GM12878 (cell line): ENCODE measurements at regions not wholly inside any gene's neighbourhood (a gene's known extent, or its start where the extent isn't known, plus 50 kb on each side); places are given as distances from the start of the nearest gene placed in this dataset.

Experiments
- ATAC-seq: fragments of 200-7000 bp; cut with Tn5 transposase; 3 replicates; pipeline ENCODE4 v1.9.1; 2020; ENCODE audit warnings: mild to moderate bottlenecking, moderate library complexity
- BruUV-seq: library from RNA; stranded (reverse); fragments of 400-500 nt; replicated peaks from 2 replicates; lab custom pipeline; 2021; lab: Mats Ljungman, UMichigan
- CTCF ChIA-PET: fragments of 300-600 bp; sonication (Branson Sonifier 250); formaldehyde crosslinking; extraction: SDS; loops from one replicate; lab custom pipeline; 2021; ENCODE audit warnings: inconsistent platforms; lab: Yijun Ruan, JAX
- POLR2A ChIA-PET: fragments of 350-600 bp; formaldehyde crosslinking; extraction: SDS; loops from one replicate; lab custom pipeline; 2021; ENCODE audit warnings: inconsistent platforms; lab: Charles Lee
- RAD21 ChIA-PET: fragments of 300-600 bp; sonication (Branson Sonifier 250); formaldehyde crosslinking; loops from one replicate; lab custom pipeline; 2023; ENCODE audit warnings: antibody characterized with exemption; ENCODE audit not compliant: unreplicated experiment; lab: Charles Lee
- SMC1A ChIA-PET: fragments of 300-600 bp; sonication (Branson Sonifier 250); formaldehyde crosslinking; loops from one replicate; lab custom pipeline; 2023; ENCODE audit not compliant: unreplicated experiment, uncharacterized antibody; lab: Charles Lee
- DNase-seq: peaks from one replicate; pipeline ENCODE4 v3.0.0-alpha.2; 2011; ENCODE audit warnings: low read depth, low spot score
- FAIRE-seq: peaks from 3 replicates; lab custom pipeline; 2011; peaks lifted over from hg19 to GRCh38; lab: Jason Lieb, UNC
- H2AFZ ChIP-seq: 2 replicates; pipeline ENCODE4 v1.6.0; 2011; ENCODE audit warnings: low read depth, low read length, control low read depth; ENCODE audit not compliant: control insufficient read depth
- H3K27ac ChIP-seq: 2 replicates; pipeline ENCODE4 v1.5.1; 2011; ENCODE audit warnings: control low read depth; ENCODE audit not compliant: control insufficient read depth, insufficient read depth
- H3K27me3 ChIP-seq, 2 experiments: replicated peaks in 1 of 2; 2 replicates each; pipeline versions ENCODE4 v1.6.0 to v1.6.1; 2011; ENCODE audit warnings: low read length in 1 of 2; ENCODE audit not compliant: control insufficient read depth in 2 of 2, insufficient read depth in 2 of 2
- H3K36me3 ChIP-seq, 2 experiments: 2 replicates each; pipeline ENCODE4 v1.5.1; 2011; ENCODE audit warnings: low read length in 1 of 2; ENCODE audit not compliant: control insufficient read depth in 2 of 2, insufficient read depth in 2 of 2
- H3K4me1 ChIP-seq: 2 replicates; pipeline ENCODE4 v1.6.1; 2011; ENCODE audit warnings: mild to moderate bottlenecking, low read length, moderate library complexity, mixed read lengths; ENCODE audit not compliant: control insufficient read depth, insufficient read depth
- H3K4me2 ChIP-seq: 2 replicates; pipeline ENCODE4 v1.6.0; 2011; ENCODE audit warnings: control low read depth; ENCODE audit not compliant: control insufficient read depth, insufficient read depth
- H3K4me3 ChIP-seq: fragments of 200-600 bp; sonication (generic); 2 replicates; pipeline ENCODE4 v1.5.1; 2016
- H3K79me2 ChIP-seq: 2 replicates; pipeline ENCODE4 v1.6.0; 2011; ENCODE audit warnings: low read length; ENCODE audit not compliant: control insufficient read depth, insufficient read depth
- H3K9ac ChIP-seq: 2 replicates; pipeline ENCODE4 v1.8.0; 2011; ENCODE audit warnings: low read length, control low read depth, mixed read lengths; ENCODE audit not compliant: control insufficient read depth, insufficient read depth
- H3K9me3 ChIP-seq: replicated peaks from 3 replicates; pipeline ENCODE4 v1.5.1; 2011; ENCODE audit warnings: mild to moderate bottlenecking, low read length; ENCODE audit not compliant: control insufficient read depth, insufficient read depth
- H4K20me1 ChIP-seq: 2 replicates; pipeline ENCODE4 v1.6.0; 2011; ENCODE audit not compliant: control insufficient read depth, insufficient read depth
- ATF3 ChIP-seq: IDR thresholded peaks from 2 replicates; pipeline ENCODE4 v1.6.1; 2011; ENCODE audit warnings: low read depth, mild to moderate bottlenecking, low read length, moderate library complexity, borderline replicate concordance; ENCODE audit errors: extremely low read depth
- BCLAF1 ChIP-seq: fragments of 450-650 bp; IDR thresholded peaks from 2 replicates; pipeline ENCODE4 v1.6.1; 2017; ENCODE audit warnings: antibody characterized with exemption, mild to moderate bottlenecking, moderate library complexity
- CBFB ChIP-seq: IDR thresholded peaks from 2 replicates; pipeline ENCODE4 v1.6.1; 2016; ENCODE audit warnings: antibody characterized with exemption, low read depth
- E4F1 ChIP-seq: fragments of 450-650 bp; IDR thresholded peaks from 2 replicates; pipeline ENCODE4 v1.6.1; 2018; ENCODE audit warnings: borderline replicate concordance, mild to moderate bottlenecking; ENCODE audit not compliant: partially characterized antibody
- FOS ChIP-seq: IDR thresholded peaks from 3 replicates; pipeline ENCODE4 v1.6.1; 2011; ENCODE audit warnings: borderline replicate concordance; ENCODE audit not compliant: insufficient read length; ENCODE audit errors: extremely low read depth
- HDAC6 ChIP-seq: fragments of 200-600 bp; sonication (generic); IDR thresholded peaks from one replicate; pipeline ENCODE4 v1.8.0; 2017; ENCODE audit warnings: antibody characterized with exemption; ENCODE audit not compliant: unreplicated experiment
- IRF5 ChIP-seq: fragments of 450-650 bp; IDR thresholded peaks from 2 replicates; pipeline ENCODE4 v1.6.1; 2017; ENCODE audit warnings: borderline replicate concordance
- KDM1A ChIP-seq: fragments of 200-600 bp; sonication (generic); IDR thresholded peaks from 2 replicates; pipeline ENCODE4 v1.6.1; 2016; ENCODE audit warnings: borderline replicate concordance
- LARP7 ChIP-seq: fragments of 450-650 bp; IDR thresholded peaks from 2 replicates; pipeline ENCODE4 v1.6.1; 2017; ENCODE audit warnings: mild to moderate bottlenecking
- MAX ChIP-seq: IDR thresholded peaks from 2 replicates; pipeline ENCODE4 v1.6.1; 2012; ENCODE audit warnings: low read depth, low read length, improper control_type of control experiment
- MEF2B ChIP-seq: fragments of 450-650 bp; IDR thresholded peaks from 2 replicates; pipeline ENCODE4 v1.6.1; 2018; ENCODE audit warnings: mild to moderate bottlenecking, moderate library complexity; ENCODE audit not compliant: partially characterized antibody, poor library complexity, severe bottlenecking
- MTA2 ChIP-seq: fragments of 450-650 bp; IDR thresholded peaks from 2 replicates; pipeline ENCODE4 v1.6.1; 2016; ENCODE audit warnings: low read depth, mild to moderate bottlenecking, moderate library complexity
- NFIC ChIP-seq: IDR thresholded peaks from 2 replicates; pipeline ENCODE4 v1.6.1; 2012; ENCODE audit warnings: low read depth, mild to moderate bottlenecking, inconsistent platforms, low read length, moderate library complexity
- NFYA ChIP-seq: IDR thresholded peaks from 2 replicates; pipeline ENCODE4 v1.6.1; 2011; ENCODE audit warnings: low read depth, mild to moderate bottlenecking, low read length, improper control_type of control experiment, borderline replicate concordance
- RAD51 ChIP-seq: fragments of 450-650 bp; IDR thresholded peaks from 2 replicates; pipeline ENCODE4 v1.6.1; 2016; ENCODE audit warnings: moderate library complexity, mild to moderate bottlenecking, inconsistent platforms
- RUNX3 ChIP-seq: IDR thresholded peaks from 2 replicates; pipeline ENCODE4 v1.6.1; 2012; ENCODE audit warnings: low read length, inconsistent platforms
- SMAD1 ChIP-seq: fragments of 450-650 bp; IDR thresholded peaks from 2 replicates; pipeline ENCODE4 v1.6.1; 2018; ENCODE audit warnings: mild to moderate bottlenecking, low read depth; ENCODE audit not compliant: partially characterized antibody
- in situ Hi-C: fragments of 300-500 bp; cut with MboI; formaldehyde crosslinking; loops from 9 replicates; pipeline ENCODE4 v1.14.3; 2018; ENCODE audit warnings: mixed read lengths
- intact Hi-C: fragments of 100-400 bp; cut with micrococcal nuclease; formaldehyde crosslinking; loops from one replicate; pipeline ENCODE4 v1.14.2; 2022; ENCODE audit not compliant: unreplicated experiment

- TF ChIP-seq SMAD1 = no peak
- TF ChIP-seq NFYA = no peak
- no peak for TF ChIP-seq KDM1A
Measured at GRCh38 chr20:12679447-12679846, 329.3 kb upstream of the SPTLC3 start (continued).

- POLR2A ChIA-PET = no interaction called here
- CTCF ChIA-PET = no interaction called here
- H3K79me2 ChIP-seq = no peaks in the 10 kb centered on the region
- no peak overlapping the region for H2AFZ ChIP-seq
- no peaks in the 10 kb centered on the region for H3K36me3 ChIP-seq
- no peak for FAIRE-seq
- ATAC-seq = no peak
- no peak for DNase-seq
- no peak overlapping the region for H3K4me2 ChIP-seq
- SMC1A ChIA-PET = no interaction called here
- H3K9ac ChIP-seq = no peak overlapping the region
- H4K20me1 ChIP-seq = no peaks in the 10 kb centered on the region
- no peak overlapping the region for H3K4me3 ChIP-seq
- in situ Hi-C loops (no loop called here), intact Hi-C loops (no loop called here)
- no peak overlapping the region for H3K27ac ChIP-seq
- BruUV-seq = no TSS peak
- RAD21 ChIA-PET = no interaction called here
- H3K27me3 ChIP-seq = no peaks in the 10 kb centered on the region
- H3K4me1 ChIP-seq = no peaks in the 10 kb centered on the region
- H3K9me3 ChIP-seq = no peaks in the 10 kb centered on the region
- no peak for TF ChIP-seq LARP7
- TF ChIP-seq BCLAF1 = no peak
- no peak for TF ChIP-seq RAD51
- no peak for TF ChIP-seq FOS
- no peak for TF ChIP-seq MTA2
- no peak for TF ChIP-seq IRF5
- no peak for TF ChIP-seq RUNX3
- no peak for TF ChIP-seq E4F1
- TF ChIP-seq HDAC6 = no peak
- TF ChIP-seq ATF3 = no peak
- TF ChIP-seq MAX = no peak
- no peak for TF ChIP-seq NFIC
- TF ChIP-seq MEF2B = no peak
- TF ChIP-seq CBFB = no peak
Measured at GRCh38 chr20:12682613-12683012, 326.2 kb upstream of the SPTLC3 start.
